ENCODE measurements at regions not wholly inside any gene's neighbourhood (a gene's known extent, or its start where the extent isn't known, plus 50 kb on each side); places are given as distances from the start of the nearest gene placed in this dataset.
"Not testable (repeated sequence)": the region's sequence is repeated elsewhere in the genome, so short reads cannot be mapped to it uniquely, and the experiment has no call there.

GRCh38 chr21:33132054-33132453, 62.1 kb downstream of the OLIG1 start:
- no peaks in the 10 kb centered on the region for H3K27me3 ChIP-seq (replicated peaks; ENCODE audit: control insufficient read depth, insufficient read depth, low read length, poor library complexity, severe bottlenecking)
- H3K27ac ChIP-seq (ENCODE audit: insufficient read depth, low read length, poor library complexity, severe bottlenecking): no peak overlapping the region
- DNase-seq: no peak

GRCh38 chr21:33133892-33134291, 64.0 kb downstream of the OLIG1 start:
- no peak overlapping the region for H3K4me3 ChIP-seq (ENCODE audit: insufficient read depth, low read depth, low read length, poor library complexity, severe bottlenecking)
- no peak overlapping the region for H3K27ac ChIP-seq (ENCODE audit: insufficient read depth, low read length, poor library complexity, severe bottlenecking)
- no peaks in the 10 kb centered on the region for H3K27me3 ChIP-seq (replicated peaks; ENCODE audit: control insufficient read depth, insufficient read depth, low read length, poor library complexity, severe bottlenecking)
- H3K36me3 ChIP-seq (ENCODE audit: control insufficient read depth, insufficient read depth, low read length): no peaks in the 10 kb centered on the region
- H3K9me3 ChIP-seq (ENCODE audit: control insufficient read depth, low read length): no peaks in the 10 kb centered on the region
- no peaks in the 10 kb centered on the region for H3K4me1 ChIP-seq (ENCODE audit: control insufficient read depth, insufficient read depth, low read length, poor library complexity, severe bottlenecking)
- DNase-seq: no peak

More at GRCh38 chr21:33132054-33132453, 62.1 kb downstream of the OLIG1 start:
- no peak overlapping the region for H3K4me3 ChIP-seq (ENCODE audit: insufficient read depth, low read depth, low read length, poor library complexity, severe bottlenecking)
- no peaks in the 10 kb centered on the region for H3K9me3 ChIP-seq (ENCODE audit: control insufficient read depth, low read length)
- no peaks in the 10 kb centered on the region for H3K4me1 ChIP-seq (ENCODE audit: control insufficient read depth, insufficient read depth, low read length, poor library complexity, severe bottlenecking)
- no peaks in the 10 kb centered on the region for H3K36me3 ChIP-seq (ENCODE audit: control insufficient read depth, insufficient read depth, low read length)

- Histone ChIP-seq H3K36me3 (ENCODE audit: control insufficient read depth, insufficient read depth, low read length) (no peaks in the 10 kb centered on the region), H3K9me3 (ENCODE audit: control insufficient read depth, low read length) (no peaks in the 10 kb centered on the region), H3K27me3 (replicated peaks; ENCODE audit: control insufficient read depth, insufficient read depth, low read length, poor library complexity, severe bottlenecking) (no peaks in the 10 kb centered on the region), H3K4me1 (ENCODE audit: control insufficient read depth, insufficient read depth, low read length, poor library complexity, severe bottlenecking) (no peaks in the 10 kb centered on the region), H3K27ac (ENCODE audit: insufficient read depth, low read length, poor library complexity, severe bottlenecking) (no peak overlapping the region), H3K4me3 (ENCODE audit: insufficient read depth, low read depth, low read length, poor library complexity, severe bottlenecking) (no peak overlapping the region)
- no peak for DNase-seq
These were observed 66.0 kb downstream of the OLIG1 start for GRCh38 chr21:33135925-33136324.

- Histone ChIP-seq H3K9me3 (ENCODE audit: control insufficient read depth, low read length) (no peaks in the 10 kb centered on the region), H3K36me3 (ENCODE audit: control insufficient read depth, insufficient read depth, low read length) (no peaks in the 10 kb centered on the region), H3K4me1 (ENCODE audit: control insufficient read depth, insufficient read depth, low read length, poor library complexity, severe bottlenecking) (no peaks in the 10 kb centered on the region), H3K27ac (ENCODE audit: insufficient read depth, low read length, poor library complexity, severe bottlenecking) (no peak overlapping the region), H3K27me3 (replicated peaks; ENCODE audit: control insufficient read depth, insufficient read depth, low read length, poor library complexity, severe bottlenecking) (no peaks in the 10 kb centered on the region), H3K4me3 (ENCODE audit: insufficient read depth, low read depth, low read length, poor library complexity, severe bottlenecking) (no peak overlapping the region)
- DNase-seq: no peak
These were observed 67.0 kb downstream of the OLIG1 start for GRCh38 chr21:33136847-33137502.

- H3K27me3 ChIP-seq (replicated peaks; ENCODE audit: control insufficient read depth, insufficient read depth, low read length, poor library complexity, severe bottlenecking): no peaks in the 10 kb centered on the region
- H3K4me1 ChIP-seq (ENCODE audit: control insufficient read depth, insufficient read depth, low read length, poor library complexity, severe bottlenecking): no peaks in the 10 kb centered on the region
- H3K36me3 ChIP-seq (ENCODE audit: control insufficient read depth, insufficient read depth, low read length): no peaks in the 10 kb centered on the region
These were observed 69.1 kb downstream of the OLIG1 start for GRCh38 chr21:33139084-33139483.

GRCh38 chr21:33140288-33140687, 70.3 kb downstream of the OLIG1 start:
- Histone ChIP-seq H3K27ac (ENCODE audit: insufficient read depth, low read length, poor library complexity, severe bottlenecking) (no peak overlapping the region), H3K36me3 (ENCODE audit: control insufficient read depth, insufficient read depth, low read length) (no peaks in the 10 kb centered on the region), H3K9me3 (ENCODE audit: control insufficient read depth, low read length) (no peaks in the 10 kb centered on the region), H3K4me3 (ENCODE audit: insufficient read depth, low read depth, low read length, poor library complexity, severe bottlenecking) (no peak overlapping the region), H3K4me1 (ENCODE audit: control insufficient read depth, insufficient read depth, low read length, poor library complexity, severe bottlenecking) (no peaks in the 10 kb centered on the region), H3K27me3 (replicated peaks; ENCODE audit: control insufficient read depth, insufficient read depth, low read length, poor library complexity, severe bottlenecking) (no peaks in the 10 kb centered on the region)
- DNase-seq: no peak

More at GRCh38 chr21:33139084-33139483, 69.1 kb downstream of the OLIG1 start:
- no peak overlapping the region for H3K4me3 ChIP-seq (ENCODE audit: insufficient read depth, low read depth, low read length, poor library complexity, severe bottlenecking)
- H3K9me3 ChIP-seq (ENCODE audit: control insufficient read depth, low read length): no peaks in the 10 kb centered on the region
- no peak overlapping the region for H3K27ac ChIP-seq (ENCODE audit: insufficient read depth, low read length, poor library complexity, severe bottlenecking)
- no peak for DNase-seq

GRCh38 chr21:33146467-33146866, 76.5 kb downstream of the OLIG1 start:
- no peaks in the 10 kb centered on the region for H3K9me3 ChIP-seq (ENCODE audit: control insufficient read depth, low read length)
- H3K4me1 ChIP-seq (ENCODE audit: control insufficient read depth, insufficient read depth, low read length, poor library complexity, severe bottlenecking): no peaks in the 10 kb centered on the region
- no peak overlapping the region for H3K27ac ChIP-seq (ENCODE audit: insufficient read depth, low read length, poor library complexity, severe bottlenecking)
- H3K27me3 ChIP-seq (replicated peaks; ENCODE audit: control insufficient read depth, insufficient read depth, low read length, poor library complexity, severe bottlenecking): no peaks in the 10 kb centered on the region
- H3K4me3 ChIP-seq (ENCODE audit: insufficient read depth, low read depth, low read length, poor library complexity, severe bottlenecking): no peak overlapping the region
- H3K36me3 ChIP-seq (ENCODE audit: control insufficient read depth, insufficient read depth, low read length): no peaks in the 10 kb centered on the region
- DNase-seq: no peak

- Histone ChIP-seq H3K9me3 (ENCODE audit: control insufficient read depth, low read length) (no peaks in the 10 kb centered on the region), H3K4me3 (ENCODE audit: insufficient read depth, low read depth, low read length, poor library complexity, severe bottlenecking) (no peak overlapping the region), H3K27me3 (replicated peaks; ENCODE audit: control insufficient read depth, insufficient read depth, low read length, poor library complexity, severe bottlenecking) (no peaks in the 10 kb centered on the region), H3K36me3 (ENCODE audit: control insufficient read depth, insufficient read depth, low read length) (no peaks in the 10 kb centered on the region), H3K4me1 (ENCODE audit: control insufficient read depth, insufficient read depth, low read length, poor library complexity, severe bottlenecking) (no peaks in the 10 kb centered on the region), H3K27ac (ENCODE audit: insufficient read depth, low read length, poor library complexity, severe bottlenecking) (no peak overlapping the region)
- DNase-seq: no peak
These were observed 79.2 kb downstream of the OLIG1 start for GRCh38 chr21:33149181-33149580.

GRCh38 chr21:33150968-33151367, 78.8 kb upstream of the IFNAR2 start:
- not testable (repeated sequence) for H3K9me3 ChIP-seq (ENCODE audit: control insufficient read depth, low read length); H3K4me3 ChIP-seq (ENCODE audit: insufficient read depth, low read depth, low read length, poor library complexity, severe bottlenecking); H3K27ac ChIP-seq (ENCODE audit: insufficient read depth, low read length, poor library complexity, severe bottlenecking); DNase-seq; H3K4me1 ChIP-seq (ENCODE audit: control insufficient read depth, insufficient read depth, low read length, poor library complexity, severe bottlenecking); H3K27me3 ChIP-seq (replicated peaks; ENCODE audit: control insufficient read depth, insufficient read depth, low read length, poor library complexity, severe bottlenecking); H3K36me3 ChIP-seq (ENCODE audit: control insufficient read depth, insufficient read depth, low read length)

GRCh38 chr21:33151941-33152731, 77.6 kb upstream of the IFNAR2 start:
- Histone ChIP-seq H3K9me3 (ENCODE audit: control insufficient read depth, low read length) (no peaks in the 10 kb centered on the region), H3K4me1 (ENCODE audit: control insufficient read depth, insufficient read depth, low read length, poor library complexity, severe bottlenecking) (no peaks in the 10 kb centered on the region), H3K4me3 (ENCODE audit: insufficient read depth, low read depth, low read length, poor library complexity, severe bottlenecking) (no peak overlapping the region), H3K36me3 (ENCODE audit: control insufficient read depth, insufficient read depth, low read length) (no peaks in the 10 kb centered on the region), H3K27me3 (replicated peaks; ENCODE audit: control insufficient read depth, insufficient read depth, low read length, poor library complexity, severe bottlenecking) (no peaks in the 10 kb centered on the region), H3K27ac (ENCODE audit: insufficient read depth, low read length, poor library complexity, severe bottlenecking) (no peak overlapping the region)
- DNase-seq: no peak
